Central memory CD8-positive, alpha-beta T cell (primary cell): ENCODE measurements at regions not wholly inside any gene's neighbourhood (a gene's known extent, or its start where the extent isn't known, plus 50 kb on each side); places are given as distances from the start of the nearest gene placed in this dataset.

Experiments
- ATAC-seq: fragments of 150-1000 bp; cut with Tn5 transposase; replicated peaks from 2 replicates; pipeline ENCODE4 v1.10.0; 2022; ENCODE audit warnings: mild to moderate bottlenecking, moderate FRiP score, moderate number of reproducible peaks; ENCODE audit not compliant: poor library complexity, severe bottlenecking; ENCODE audit errors: extremely low read depth
- DNase-seq, 2 donors: peaks; one replicate each; pipeline ENCODE4 v3.0.0; 2021; ENCODE audit warnings: low spot score in 2 of 2
- H3K27ac Mint-ChIP-seq: one replicate; pipeline ENCODE4 v1.8.0; 2022; ENCODE audit warnings: low read depth, mild to moderate bottlenecking, moderate library complexity, mixed read lengths
- H3K27me3 Mint-ChIP-seq: one replicate; pipeline ENCODE4 v1.8.0; 2022; ENCODE audit warnings: mixed read lengths
- H3K36me3 Mint-ChIP-seq: one replicate; pipeline ENCODE4 v1.8.0; 2022; ENCODE audit warnings: mild to moderate bottlenecking, moderate library complexity, mixed read lengths; ENCODE audit not compliant: insufficient read depth
- H3K4me1 Mint-ChIP-seq: one replicate; pipeline ENCODE4 v1.8.0; 2022; ENCODE audit warnings: mixed read lengths
- H3K4me3 Mint-ChIP-seq: one replicate; pipeline ENCODE4 v1.8.0; 2022; ENCODE audit warnings: mild to moderate bottlenecking, moderate library complexity, mixed read lengths
- H3K9me3 Mint-ChIP-seq: one replicate; pipeline ENCODE4 v1.8.0; 2022; ENCODE audit warnings: mixed read lengths

DNA sequence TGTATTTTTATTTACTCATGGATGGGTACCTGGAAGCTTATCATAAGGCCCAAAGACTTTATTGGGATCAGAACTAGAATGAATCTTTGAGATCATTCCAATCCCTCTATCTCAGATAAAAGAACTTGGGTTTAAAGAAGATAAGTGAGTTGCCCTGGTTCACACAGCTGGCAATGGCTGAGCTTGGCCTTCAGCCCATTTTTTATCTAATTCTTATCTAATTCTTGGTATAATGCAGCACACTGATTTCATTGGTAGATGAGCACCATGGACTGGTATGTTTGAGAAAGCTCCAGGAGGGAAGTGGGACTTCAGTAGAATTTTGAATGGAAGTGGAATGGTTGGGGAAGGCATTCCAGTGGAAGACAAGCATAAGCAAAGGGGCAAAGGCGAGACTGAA is 558.9 kb downstream of the REEP3 start:
- no peaks in the 10 kb centered on the region for H3K4me1 Mint-ChIP-seq
- H3K27ac Mint-ChIP-seq, result no peak overlapping the region
- ATAC-seq (no peak), DNase-seq (no peak)
- no peaks in the 10 kb centered on the region for H3K27me3 Mint-ChIP-seq
- H3K4me3 Mint-ChIP-seq, result no peak overlapping the region
- peaks cover 3% of the 10 kb centered on the region for H3K36me3 Mint-ChIP-seq
- no peaks in the 10 kb centered on the region for H3K9me3 Mint-ChIP-seq

DNA sequence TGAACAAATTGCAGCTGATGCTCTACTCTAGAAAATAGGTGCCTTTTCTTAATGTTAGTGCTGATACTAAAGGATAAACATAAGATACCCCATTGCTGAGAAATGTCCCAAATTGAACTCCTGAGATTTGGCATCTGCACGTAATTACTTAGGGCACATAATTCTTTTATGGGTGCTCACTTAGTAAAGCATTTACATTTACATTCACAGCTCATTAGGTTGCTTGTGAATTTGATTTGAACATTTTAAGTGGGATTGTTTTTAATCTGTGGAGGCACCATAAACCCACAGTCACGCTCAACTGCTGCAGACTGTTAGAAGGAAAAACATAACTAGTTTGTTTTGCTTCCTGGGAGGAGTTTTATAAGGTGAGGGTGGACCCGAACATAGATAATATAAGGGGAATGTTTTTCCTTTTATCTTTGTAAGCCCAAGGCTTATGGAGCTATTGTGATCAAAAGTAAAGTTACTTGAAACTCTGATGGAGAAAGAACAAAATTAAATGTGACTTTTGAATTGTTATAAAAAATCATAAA is 560.8 kb downstream of the REEP3 start:
- H3K9me3 Mint-ChIP-seq, result no peaks in the 10 kb centered on the region
- H3K4me3 Mint-ChIP-seq, result no peak overlapping the region
- no peaks in the 10 kb centered on the region for H3K27me3 Mint-ChIP-seq
- no peak overlapping the region for H3K27ac Mint-ChIP-seq
- ATAC-seq, result no peak
- DNase-seq, result no peak
- peaks cover 3% of the 10 kb centered on the region for H3K36me3 Mint-ChIP-seq
- H3K4me1 Mint-ChIP-seq, result no peaks in the 10 kb centered on the region

DNA sequence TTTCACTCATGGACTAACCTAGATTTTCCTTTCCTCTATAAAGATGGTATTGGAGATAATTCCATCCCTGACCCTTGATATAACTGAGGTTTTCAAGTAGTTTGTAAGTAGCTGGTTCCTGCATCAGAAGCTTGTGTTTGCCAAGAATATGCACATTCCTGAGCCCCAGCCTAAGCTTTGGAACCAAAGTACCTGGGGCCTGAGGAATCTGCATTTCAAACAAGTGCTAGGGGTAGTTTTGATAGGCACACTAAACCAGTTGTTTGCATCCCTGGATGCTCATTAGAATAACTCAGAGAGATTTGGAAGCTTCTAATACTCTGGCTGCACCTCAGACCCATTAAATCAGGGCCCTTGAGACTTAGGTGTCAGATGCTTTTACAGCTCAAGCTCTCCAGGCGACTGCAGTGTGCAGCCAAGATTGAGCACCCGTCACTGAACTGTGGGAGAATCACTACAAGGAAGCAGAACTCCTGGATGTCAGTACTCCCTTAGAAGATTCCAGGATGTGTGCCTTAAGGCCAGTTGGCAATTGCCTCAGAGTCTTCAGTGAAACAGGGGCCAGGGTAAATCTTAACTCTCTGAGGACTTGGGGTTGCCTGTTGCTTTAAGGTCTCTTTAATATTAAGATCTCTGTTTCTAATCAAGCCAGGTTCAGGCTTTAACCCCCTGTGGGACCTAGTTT is 565.0 kb downstream of the REEP3 start:
- Mint-ChIP-seq H3K4me1 (no peaks in the 10 kb centered on the region), H3K4me3 (no peak overlapping the region)

DNA sequence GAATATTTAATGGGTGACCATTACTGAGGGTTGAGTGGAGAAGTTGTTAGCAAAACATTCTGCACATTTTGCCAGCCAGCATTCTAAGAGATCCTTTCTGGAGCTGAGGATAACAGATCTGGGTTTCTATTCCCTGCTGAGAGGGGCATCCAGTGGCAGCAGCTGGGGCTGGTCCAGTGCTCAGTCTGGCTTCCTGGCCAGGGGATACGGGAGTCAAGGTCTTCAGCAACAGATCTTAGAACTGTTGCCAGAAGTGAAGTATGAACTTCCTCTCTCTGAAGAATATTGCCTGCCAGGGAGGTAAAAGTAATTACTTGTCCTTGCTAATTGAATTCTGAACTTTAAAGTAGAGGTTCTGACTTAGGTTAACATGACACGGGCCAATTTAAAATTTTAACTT is 568.4 kb downstream of the REEP3 start:
- H3K9me3 Mint-ChIP-seq, result no peaks in the 10 kb centered on the region
- no peak for ATAC-seq

More for the DNA sequence above, 565.0 kb downstream of the REEP3 start:
- ATAC-seq, result no peak
- no peaks in the 10 kb centered on the region for H3K9me3 Mint-ChIP-seq
- H3K27me3 Mint-ChIP-seq, result no peaks in the 10 kb centered on the region
- no peak overlapping the region for H3K27ac Mint-ChIP-seq
- no peaks in the 10 kb centered on the region for H3K36me3 Mint-ChIP-seq
- no peak for DNase-seq

DNA sequence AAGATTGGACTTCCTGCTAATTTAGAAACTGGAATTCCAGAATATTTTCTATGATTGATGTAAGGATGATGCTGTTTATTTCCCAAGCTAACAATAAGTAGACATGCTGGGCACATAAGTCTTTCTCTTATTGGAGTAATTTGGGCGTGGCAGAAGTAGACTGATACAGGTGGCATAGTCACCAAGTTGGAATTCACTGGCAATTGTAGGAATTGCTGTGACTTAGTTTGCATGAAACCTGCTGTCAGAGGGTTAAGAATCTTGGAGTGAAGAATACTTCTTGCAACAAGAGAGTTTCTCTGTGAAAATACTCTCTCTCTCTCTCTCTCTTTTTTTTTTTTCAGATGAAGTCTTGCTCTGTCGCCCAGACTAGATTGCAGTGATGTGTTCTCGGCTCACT is 569.7 kb downstream of the REEP3 start:
- no peak overlapping the region for H3K27ac Mint-ChIP-seq
- H3K27me3 Mint-ChIP-seq, result no peaks in the 10 kb centered on the region
- H3K9me3 Mint-ChIP-seq, result no peaks in the 10 kb centered on the region
- DNase-seq (no peak), ATAC-seq (no peak)
- no peaks in the 10 kb centered on the region for H3K4me1 Mint-ChIP-seq
- no peak overlapping the region for H3K4me3 Mint-ChIP-seq
- H3K36me3 Mint-ChIP-seq, result peaks cover 2% of the 10 kb centered on the region

More for the DNA sequence above, 568.4 kb downstream of the REEP3 start:
- Mint-ChIP-seq H3K4me3 (no peak overlapping the region), H3K27ac (no peak overlapping the region), H3K4me1 (no peaks in the 10 kb centered on the region), H3K36me3 (peaks cover 2% of the 10 kb centered on the region), H3K27me3 (no peaks in the 10 kb centered on the region)
- DNase-seq, result no peak

DNA sequence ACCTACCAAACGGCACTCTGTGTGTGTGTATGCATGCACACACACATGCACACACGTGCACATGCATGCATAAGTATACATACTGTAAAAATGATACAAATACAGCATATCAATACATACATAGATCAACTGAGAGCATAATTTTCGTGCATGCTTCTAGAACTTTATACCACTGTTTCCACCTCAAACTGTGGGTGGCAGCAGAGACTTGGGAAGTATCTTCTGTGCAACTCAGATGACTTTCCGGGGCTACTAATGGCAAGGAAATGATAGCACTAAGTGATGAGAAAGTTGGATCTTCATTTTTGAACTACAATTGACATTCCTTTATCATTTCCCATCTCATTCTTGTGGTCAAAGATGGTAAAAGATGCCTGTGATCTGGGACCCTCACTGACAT is 570.7 kb downstream of the REEP3 start:
- DNase-seq (no peak), ATAC-seq (no peak)
- no peak overlapping the region for H3K4me3 Mint-ChIP-seq
- H3K9me3 Mint-ChIP-seq, result no peaks in the 10 kb centered on the region
- no peak overlapping the region for H3K27ac Mint-ChIP-seq
- peaks cover 2% of the 10 kb centered on the region for H3K36me3 Mint-ChIP-seq
- H3K4me1 Mint-ChIP-seq, result no peaks in the 10 kb centered on the region
- H3K27me3 Mint-ChIP-seq, result no peaks in the 10 kb centered on the region

DNA sequence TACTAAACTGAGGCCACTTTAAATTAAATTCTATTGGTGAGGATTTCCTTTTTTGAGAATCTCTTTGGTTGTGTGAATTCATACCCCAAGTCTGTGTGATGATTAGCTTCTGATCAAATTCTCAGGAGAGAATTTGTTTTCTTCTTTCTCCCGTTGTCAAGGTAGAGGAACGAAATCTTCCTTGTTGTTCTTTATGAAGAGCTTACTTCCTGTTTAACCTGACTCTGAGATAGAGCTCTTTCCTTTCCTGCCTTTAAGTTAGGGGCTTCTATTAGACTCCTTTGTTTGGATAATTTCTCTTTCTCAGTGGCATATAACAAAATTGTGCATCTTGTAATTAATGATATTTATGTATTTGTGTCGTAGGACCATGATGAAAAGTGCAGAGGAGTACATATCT is 572.1 kb downstream of the REEP3 start:
- Mint-ChIP-seq H3K27me3 (no peaks in the 10 kb centered on the region), H3K27ac (no peak overlapping the region)

DNA sequence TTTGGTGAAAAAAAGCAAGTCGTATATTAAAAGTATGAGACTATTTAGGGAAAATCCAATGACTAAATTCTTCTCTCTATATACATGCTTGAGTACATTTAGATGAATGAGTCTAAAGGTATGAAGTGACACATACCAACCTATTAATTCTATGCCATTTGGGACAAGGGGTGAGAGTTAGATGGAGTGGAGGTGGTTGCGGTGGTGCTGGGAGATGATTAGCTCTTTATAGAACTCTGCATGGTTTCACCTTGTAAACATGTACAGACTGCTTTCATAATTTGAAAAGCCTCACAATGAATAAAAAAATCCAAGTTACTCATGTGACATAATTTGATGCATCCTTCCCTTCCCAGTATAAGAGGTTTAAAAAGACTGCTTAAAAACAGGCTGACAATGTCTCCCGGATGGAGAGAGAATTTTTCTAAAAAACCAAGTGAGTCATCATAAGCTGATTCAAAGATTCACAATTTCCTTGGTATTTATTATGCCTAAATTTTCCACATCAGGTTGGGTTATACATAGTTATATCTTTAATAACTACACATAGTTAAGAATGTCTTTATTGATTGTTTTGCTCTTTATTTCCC is 572.8 kb downstream of the REEP3 start:
- Mint-ChIP-seq H3K4me3 (no peak overlapping the region), H3K4me1 (no peaks in the 10 kb centered on the region), H3K9me3 (no peaks in the 10 kb centered on the region), H3K27ac (no peak overlapping the region), H3K27me3 (no peaks in the 10 kb centered on the region), H3K36me3 (peaks cover 2% of the 10 kb centered on the region)
- ATAC-seq (no peak), DNase-seq (no peak)

More for the DNA sequence above, 572.1 kb downstream of the REEP3 start:
- H3K4me1 Mint-ChIP-seq, result no peaks in the 10 kb centered on the region
- ATAC-seq, result no peak
- DNase-seq, result no peak
- no peaks in the 10 kb centered on the region for H3K9me3 Mint-ChIP-seq
- peaks cover 2% of the 10 kb centered on the region for H3K36me3 Mint-ChIP-seq
- no peak overlapping the region for H3K4me3 Mint-ChIP-seq

DNA sequence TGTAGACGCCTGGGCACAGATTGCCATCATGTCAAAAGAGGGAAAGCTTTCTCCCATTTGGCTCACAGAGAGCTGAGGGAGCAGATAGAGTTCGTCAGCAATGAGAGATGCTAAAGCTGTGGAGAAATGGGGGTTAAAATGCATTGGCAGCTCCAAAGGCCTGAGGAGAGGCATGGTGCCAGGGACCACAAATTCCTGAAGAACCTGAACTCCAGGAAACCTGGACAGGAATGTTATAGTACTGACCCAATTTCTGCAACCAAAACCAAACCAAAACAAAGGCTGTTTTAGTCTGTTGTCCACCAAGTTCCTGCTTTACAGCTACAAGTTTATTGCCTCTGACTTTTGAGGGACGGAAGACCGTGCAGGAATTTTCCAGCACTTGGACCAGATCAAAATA is 575.7 kb downstream of the REEP3 start:
- H3K27me3 Mint-ChIP-seq, result no peaks in the 10 kb centered on the region
- H3K4me3 Mint-ChIP-seq, result no peak overlapping the region
- H3K4me1 Mint-ChIP-seq, result no peaks in the 10 kb centered on the region
- DNase-seq (no peak), ATAC-seq (no peak)
- no peaks in the 10 kb centered on the region for H3K9me3 Mint-ChIP-seq
- no peak overlapping the region for H3K27ac Mint-ChIP-seq
- H3K36me3 Mint-ChIP-seq, result peaks cover 2% of the 10 kb centered on the region

DNA sequence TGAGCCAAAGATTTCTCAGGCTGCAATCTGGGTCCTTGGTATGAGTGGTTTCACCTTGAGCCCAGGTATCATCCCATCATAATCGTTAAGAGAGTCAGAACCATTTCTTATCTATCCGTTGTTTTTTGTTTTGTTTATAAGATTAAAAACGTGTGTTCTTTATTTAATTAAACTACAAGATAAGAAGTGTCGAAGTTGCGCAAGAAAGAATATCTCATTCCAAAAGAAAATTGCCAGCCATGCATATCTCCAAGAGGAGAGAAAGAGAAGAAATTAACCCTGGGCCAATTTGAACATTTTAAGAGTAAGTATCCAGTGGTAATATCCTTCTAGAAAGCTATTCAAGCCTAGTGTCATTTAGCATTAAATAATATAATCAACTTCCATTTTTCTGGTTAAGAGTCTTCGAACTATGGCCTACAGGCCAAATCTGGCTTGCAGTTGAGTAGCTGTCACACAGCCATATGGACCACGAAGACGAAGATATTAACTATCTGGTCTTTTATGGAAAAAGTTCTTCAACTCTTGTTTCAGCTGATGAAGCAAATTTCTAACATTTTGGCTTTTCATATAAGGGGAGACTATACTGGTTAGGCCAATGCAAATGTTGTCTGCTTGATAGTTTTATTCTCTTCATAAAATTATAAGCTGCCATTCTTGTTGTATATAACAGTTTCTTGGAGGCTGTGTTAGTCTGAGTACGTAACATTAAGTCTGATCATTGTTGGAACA is 576.4 kb downstream of the REEP3 start:
- H3K9me3 Mint-ChIP-seq, result no peaks in the 10 kb centered on the region
- H3K4me3 Mint-ChIP-seq, result no peak overlapping the region
- H3K36me3 Mint-ChIP-seq, result peaks cover 2% of the 10 kb centered on the region
- no peaks in the 10 kb centered on the region for H3K27me3 Mint-ChIP-seq
- H3K27ac Mint-ChIP-seq, result no peak overlapping the region
- no peaks in the 10 kb centered on the region for H3K4me1 Mint-ChIP-seq
- no peak for DNase-seq
- ATAC-seq, result no peak

DNA sequence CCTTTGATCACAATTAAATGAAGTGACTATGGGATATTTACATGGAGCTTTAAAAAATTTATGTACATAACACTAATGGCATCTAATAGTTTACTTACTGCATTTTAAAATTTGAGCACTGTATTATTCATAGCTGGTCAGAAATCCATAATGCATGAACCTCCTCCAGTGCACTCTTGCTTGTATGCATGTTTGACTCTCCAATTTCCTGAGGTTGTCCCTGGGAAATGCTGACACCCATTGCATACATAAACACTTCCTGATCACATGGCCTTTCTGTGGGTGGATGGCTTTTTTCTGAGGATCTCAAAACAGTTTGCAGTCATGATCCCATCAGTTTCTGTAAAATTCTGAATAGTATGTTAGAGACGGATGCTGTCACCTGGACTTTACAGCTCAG is 577.8 kb downstream of the REEP3 start:
- Mint-ChIP-seq H3K27ac (no peak overlapping the region), H3K27me3 (no peaks in the 10 kb centered on the region), H3K9me3 (no peaks in the 10 kb centered on the region), H3K4me3 (no peak overlapping the region), H3K36me3 (no peaks in the 10 kb centered on the region), H3K4me1 (no peaks in the 10 kb centered on the region)
- ATAC-seq, result no peak
- no peak for DNase-seq

DNA sequence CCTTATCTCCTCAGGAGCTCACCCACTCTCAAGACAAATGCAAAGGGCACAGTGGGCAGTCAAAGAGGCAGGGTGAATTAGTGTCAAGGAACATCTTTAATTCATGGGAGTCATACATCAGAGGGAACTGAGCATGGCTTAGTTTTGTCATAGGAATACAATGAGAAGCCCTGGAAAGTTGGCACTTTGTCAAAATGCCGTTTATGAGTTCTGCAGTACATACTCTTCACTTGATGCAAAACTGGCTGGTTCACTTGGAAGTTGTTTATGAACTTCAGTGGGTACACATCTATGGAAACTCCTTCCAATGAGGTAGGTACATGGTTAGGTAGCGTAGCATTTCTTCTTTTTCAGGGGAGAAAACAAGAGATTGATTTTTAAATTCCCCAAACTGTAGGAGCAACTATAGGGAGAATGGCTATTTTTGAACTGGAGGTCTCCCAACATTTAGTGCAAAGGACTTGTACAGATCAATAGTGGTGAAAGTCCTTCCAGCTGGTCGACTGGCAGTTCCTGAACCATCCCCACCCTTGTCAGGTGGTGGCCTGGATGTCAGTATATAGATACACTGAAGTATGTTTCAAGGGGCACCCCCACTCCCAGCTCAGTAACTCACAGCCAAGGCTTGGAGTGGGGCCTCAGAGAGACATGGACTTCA is 580.5 kb downstream of the REEP3 start:
- H3K36me3 Mint-ChIP-seq, result no peaks in the 10 kb centered on the region
- no peaks in the 10 kb centered on the region for H3K27me3 Mint-ChIP-seq
- DNase-seq, result no peak
- no peaks in the 10 kb centered on the region for H3K4me1 Mint-ChIP-seq
- no peak overlapping the region for H3K27ac Mint-ChIP-seq
- H3K4me3 Mint-ChIP-seq, result no peak overlapping the region
- ATAC-seq, result no peak
- no peaks in the 10 kb centered on the region for H3K9me3 Mint-ChIP-seq
